VCaP (cell line): ENCODE measurements at regions not wholly inside any gene's neighbourhood (a gene's known extent, or its start where the extent isn't known, plus 50 kb on each side); places are given as distances from the start of the nearest gene placed in this dataset.

Experiments used
- H3K27ac ChIP-seq: fragments of 450-650 bp; 2 replicates; pipeline ENCODE4 v1.5.1; 2017
- TF ChIP-seq, protein P1 (sequence below): fragments of 450-650 bp; conservative IDR thresholded peaks from 2 replicates; pipeline ENCODE4 v1.5.1; 2017; ENCODE audit warnings: mild to moderate bottlenecking, moderate library complexity

- H3K27ac ChIP-seq, result no peak overlapping the region
- TF ChIP-seq, protein P1, sequence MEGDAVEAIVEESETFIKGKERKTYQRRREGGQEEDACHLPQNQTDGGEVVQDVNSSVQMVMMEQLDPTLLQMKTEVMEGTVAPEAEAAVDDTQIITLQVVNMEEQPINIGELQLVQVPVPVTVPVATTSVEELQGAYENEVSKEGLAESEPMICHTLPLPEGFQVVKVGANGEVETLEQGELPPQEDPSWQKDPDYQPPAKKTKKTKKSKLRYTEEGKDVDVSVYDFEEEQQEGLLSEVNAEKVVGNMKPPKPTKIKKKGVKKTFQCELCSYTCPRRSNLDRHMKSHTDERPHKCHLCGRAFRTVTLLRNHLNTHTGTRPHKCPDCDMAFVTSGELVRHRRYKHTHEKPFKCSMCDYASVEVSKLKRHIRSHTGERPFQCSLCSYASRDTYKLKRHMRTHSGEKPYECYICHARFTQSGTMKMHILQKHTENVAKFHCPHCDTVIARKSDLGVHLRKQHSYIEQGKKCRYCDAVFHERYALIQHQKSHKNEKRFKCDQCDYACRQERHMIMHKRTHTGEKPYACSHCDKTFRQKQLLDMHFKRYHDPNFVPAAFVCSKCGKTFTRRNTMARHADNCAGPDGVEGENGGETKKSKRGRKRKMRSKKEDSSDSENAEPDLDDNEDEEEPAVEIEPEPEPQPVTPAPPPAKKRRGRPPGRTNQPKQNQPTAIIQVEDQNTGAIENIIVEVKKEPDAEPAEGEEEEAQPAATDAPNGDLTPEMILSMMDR, result no peak
These were observed 160.3 kb downstream of the RPS29 start for GRCh38 chr14:49425921-49426320.

GRCh38 chr14:49424436-49425331, 161.5 kb downstream of the RPS29 start:
- no peak overlapping the region for H3K27ac ChIP-seq
- TF ChIP-seq, protein P1, result no peak

DNA sequence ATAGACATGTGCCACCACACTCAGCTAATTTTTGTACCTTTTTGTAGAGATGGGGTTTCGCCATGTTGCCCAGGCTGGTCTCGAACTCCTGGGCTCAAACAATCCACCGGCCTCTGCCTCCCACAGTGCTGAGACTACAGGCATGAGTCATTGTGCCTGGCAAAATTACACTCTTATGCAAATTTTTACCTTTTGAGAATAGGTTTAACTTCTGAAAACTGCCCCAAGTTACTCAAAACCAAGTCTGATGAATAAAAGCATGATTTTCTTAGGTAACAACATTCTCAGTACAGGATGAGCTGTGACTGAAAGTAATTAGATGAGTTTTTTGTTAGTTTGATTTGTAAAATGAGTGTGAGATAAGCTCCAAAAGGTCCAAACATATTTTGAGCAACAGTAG, 166.0 kb downstream of the RPS29 start:
- no peak overlapping the region for H3K27ac ChIP-seq
- TF ChIP-seq, protein P1, result no peak

DNA sequence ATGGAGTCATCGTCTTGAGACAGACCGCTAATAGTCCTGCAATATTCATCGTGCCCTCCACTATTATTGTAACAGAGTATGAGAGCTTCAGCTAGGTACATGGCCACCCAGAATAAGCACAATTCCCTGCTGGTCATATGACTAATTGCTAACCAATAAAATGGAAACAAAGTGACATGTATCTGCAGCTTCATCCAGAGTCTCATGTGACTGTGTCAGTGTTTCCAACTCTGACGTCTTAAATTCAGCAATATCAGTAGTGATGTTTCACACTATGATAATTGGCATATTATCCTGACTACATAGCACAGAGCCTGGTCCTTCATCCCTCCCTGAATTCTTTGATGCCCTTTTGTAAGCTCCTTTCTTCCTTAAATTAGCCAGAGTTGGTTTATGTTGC, 167.4 kb downstream of the RPS29 start:
- H3K27ac ChIP-seq, result no peak overlapping the region
- TF ChIP-seq, protein P1, result no peak

- TF ChIP-seq, protein P1, result no peak
- no peak overlapping the region for H3K27ac ChIP-seq
These were observed 168.4 kb downstream of the RPS29 start for GRCh38 chr14:49417790-49418189.

- no peak overlapping the region for H3K27ac ChIP-seq
- TF ChIP-seq, protein P1, result no peak
These were observed 177.8 kb downstream of the RPS29 start for GRCh38 chr14:49408187-49408933.

DNA sequence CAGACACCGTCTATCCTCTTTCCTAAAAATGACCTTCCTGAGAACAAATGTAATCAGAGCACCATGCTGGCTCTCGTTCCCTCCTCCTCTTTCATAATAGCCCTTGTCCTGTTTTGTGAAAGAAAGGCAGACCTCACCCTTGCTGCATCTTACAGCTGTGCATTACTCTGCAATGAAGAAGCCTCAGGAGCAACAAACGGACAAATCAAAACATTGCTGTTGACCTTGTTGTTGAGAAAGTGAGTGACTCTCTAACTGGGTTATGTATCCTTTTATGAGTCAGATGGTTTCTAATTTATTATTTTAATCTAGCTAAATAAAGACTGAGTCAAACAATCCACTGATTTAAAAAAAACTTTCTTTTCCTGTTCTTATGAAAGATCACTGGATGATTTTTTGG, 180.9 kb downstream of the RPS29 start:
- TF ChIP-seq, protein P1, result no peak
- no peak overlapping the region for H3K27ac ChIP-seq
